H1 (cell line): ENCODE measurements at regions not wholly inside any gene's neighbourhood (a gene's known extent, or its start where the extent isn't known, plus 50 kb on each side); places are given as distances from the start of the nearest gene placed in this dataset.

Source experiments
- JUND ChIP-seq: IDR thresholded peaks from 2 replicates; pipeline ENCODE4 v1.6.1; 2011; ENCODE audit warnings: mild to moderate bottlenecking, improper control_type of control experiment, low read length
- NANOG ChIP-seq: IDR thresholded peaks from 2 replicates; pipeline ENCODE4 v1.6.1; 2011; ENCODE audit warnings: low read length, low read depth, mild to moderate bottlenecking, inconsistent platforms; ENCODE audit not compliant: insufficient read depth, poor library complexity, severe bottlenecking
- POLR2A ChIP-seq, 2 experiments: IDR thresholded peaks; 1 replicate in 1 of 2; 2 replicates in 1 of 2; pipeline ENCODE4 v1.6.1; 2011; ENCODE audit warnings: low read depth in 2 of 2, low read length in 2 of 2, mild to moderate bottlenecking in 2 of 2; ENCODE audit errors: control extremely low read depth in 1 of 2
- TF ChIP-seq, protein P1 (sequence below): fragments of 300-600 bp; sonication (generic); IDR thresholded peaks from 2 replicates; pipeline ENCODE4 v1.7.1; 2012; ENCODE audit warnings: low read length, moderate library complexity, mild to moderate bottlenecking, inconsistent platforms; ENCODE audit not compliant: insufficient replicate concordance

DNA sequence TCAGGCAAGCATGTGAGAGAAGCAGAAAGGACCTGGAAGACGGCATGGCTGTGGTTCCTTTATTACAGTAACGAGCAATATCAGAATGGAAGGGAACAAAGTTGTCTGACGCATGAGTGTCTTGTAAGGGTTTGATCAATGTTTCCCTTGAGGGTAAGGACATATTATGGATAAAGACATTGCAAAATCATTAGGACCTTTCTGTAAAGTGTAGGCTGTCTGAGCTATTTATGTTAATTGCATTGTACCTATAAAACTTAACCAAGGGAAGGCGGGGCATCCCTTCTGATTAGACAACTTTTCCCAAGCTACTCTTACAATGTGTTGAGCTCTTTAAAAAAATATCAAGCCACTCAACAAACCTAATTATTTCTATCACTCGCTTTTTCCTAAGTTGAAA, 112.2 kb upstream of the JADE1 start (continued):
- no peak for TF ChIP-seq NANOG
- TF ChIP-seq, protein P1, sequence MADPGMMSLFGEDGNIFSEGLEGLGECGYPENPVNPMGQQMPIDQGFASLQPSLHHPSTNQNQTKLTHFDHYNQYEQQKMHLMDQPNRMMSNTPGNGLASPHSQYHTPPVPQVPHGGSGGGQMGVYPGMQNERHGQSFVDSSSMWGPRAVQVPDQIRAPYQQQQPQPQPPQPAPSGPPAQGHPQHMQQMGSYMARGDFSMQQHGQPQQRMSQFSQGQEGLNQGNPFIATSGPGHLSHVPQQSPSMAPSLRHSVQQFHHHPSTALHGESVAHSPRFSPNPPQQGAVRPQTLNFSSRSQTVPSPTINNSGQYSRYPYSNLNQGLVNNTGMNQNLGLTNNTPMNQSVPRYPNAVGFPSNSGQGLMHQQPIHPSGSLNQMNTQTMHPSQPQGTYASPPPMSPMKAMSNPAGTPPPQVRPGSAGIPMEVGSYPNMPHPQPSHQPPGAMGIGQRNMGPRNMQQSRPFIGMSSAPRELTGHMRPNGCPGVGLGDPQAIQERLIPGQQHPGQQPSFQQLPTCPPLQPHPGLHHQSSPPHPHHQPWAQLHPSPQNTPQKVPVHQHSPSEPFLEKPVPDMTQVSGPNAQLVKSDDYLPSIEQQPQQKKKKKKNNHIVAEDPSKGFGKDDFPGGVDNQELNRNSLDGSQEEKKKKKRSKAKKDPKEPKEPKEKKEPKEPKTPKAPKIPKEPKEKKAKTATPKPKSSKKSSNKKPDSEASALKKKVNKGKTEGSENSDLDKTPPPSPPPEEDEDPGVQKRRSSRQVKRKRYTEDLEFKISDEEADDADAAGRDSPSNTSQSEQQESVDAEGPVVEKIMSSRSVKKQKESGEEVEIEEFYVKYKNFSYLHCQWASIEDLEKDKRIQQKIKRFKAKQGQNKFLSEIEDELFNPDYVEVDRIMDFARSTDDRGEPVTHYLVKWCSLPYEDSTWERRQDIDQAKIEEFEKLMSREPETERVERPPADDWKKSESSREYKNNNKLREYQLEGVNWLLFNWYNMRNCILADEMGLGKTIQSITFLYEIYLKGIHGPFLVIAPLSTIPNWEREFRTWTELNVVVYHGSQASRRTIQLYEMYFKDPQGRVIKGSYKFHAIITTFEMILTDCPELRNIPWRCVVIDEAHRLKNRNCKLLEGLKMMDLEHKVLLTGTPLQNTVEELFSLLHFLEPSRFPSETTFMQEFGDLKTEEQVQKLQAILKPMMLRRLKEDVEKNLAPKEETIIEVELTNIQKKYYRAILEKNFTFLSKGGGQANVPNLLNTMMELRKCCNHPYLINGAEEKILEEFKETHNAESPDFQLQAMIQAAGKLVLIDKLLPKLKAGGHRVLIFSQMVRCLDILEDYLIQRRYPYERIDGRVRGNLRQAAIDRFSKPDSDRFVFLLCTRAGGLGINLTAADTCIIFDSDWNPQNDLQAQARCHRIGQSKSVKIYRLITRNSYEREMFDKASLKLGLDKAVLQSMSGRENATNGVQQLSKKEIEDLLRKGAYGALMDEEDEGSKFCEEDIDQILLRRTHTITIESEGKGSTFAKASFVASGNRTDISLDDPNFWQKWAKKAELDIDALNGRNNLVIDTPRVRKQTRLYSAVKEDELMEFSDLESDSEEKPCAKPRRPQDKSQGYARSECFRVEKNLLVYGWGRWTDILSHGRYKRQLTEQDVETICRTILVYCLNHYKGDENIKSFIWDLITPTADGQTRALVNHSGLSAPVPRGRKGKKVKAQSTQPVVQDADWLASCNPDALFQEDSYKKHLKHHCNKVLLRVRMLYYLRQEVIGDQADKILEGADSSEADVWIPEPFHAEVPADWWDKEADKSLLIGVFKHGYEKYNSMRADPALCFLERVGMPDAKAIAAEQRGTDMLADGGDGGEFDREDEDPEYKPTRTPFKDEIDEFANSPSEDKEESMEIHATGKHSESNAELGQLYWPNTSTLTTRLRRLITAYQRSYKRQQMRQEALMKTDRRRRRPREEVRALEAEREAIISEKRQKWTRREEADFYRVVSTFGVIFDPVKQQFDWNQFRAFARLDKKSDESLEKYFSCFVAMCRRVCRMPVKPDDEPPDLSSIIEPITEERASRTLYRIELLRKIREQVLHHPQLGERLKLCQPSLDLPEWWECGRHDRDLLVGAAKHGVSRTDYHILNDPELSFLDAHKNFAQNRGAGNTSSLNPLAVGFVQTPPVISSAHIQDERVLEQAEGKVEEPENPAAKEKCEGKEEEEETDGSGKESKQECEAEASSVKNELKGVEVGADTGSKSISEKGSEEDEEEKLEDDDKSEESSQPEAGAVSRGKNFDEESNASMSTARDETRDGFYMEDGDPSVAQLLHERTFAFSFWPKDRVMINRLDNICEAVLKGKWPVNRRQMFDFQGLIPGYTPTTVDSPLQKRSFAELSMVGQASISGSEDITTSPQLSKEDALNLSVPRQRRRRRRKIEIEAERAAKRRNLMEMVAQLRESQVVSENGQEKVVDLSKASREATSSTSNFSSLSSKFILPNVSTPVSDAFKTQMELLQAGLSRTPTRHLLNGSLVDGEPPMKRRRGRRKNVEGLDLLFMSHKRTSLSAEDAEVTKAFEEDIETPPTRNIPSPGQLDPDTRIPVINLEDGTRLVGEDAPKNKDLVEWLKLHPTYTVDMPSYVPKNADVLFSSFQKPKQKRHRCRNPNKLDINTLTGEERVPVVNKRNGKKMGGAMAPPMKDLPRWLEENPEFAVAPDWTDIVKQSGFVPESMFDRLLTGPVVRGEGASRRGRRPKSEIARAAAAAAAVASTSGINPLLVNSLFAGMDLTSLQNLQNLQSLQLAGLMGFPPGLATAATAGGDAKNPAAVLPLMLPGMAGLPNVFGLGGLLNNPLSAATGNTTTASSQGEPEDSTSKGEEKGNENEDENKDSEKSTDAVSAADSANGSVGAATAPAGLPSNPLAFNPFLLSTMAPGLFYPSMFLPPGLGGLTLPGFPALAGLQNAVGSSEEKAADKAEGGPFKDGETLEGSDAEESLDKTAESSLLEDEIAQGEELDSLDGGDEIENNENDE: no peak
- TF ChIP-seq JUND: no peak
- no peak for TF ChIP-seq POLR2A (IDR thresholded peaks at IDR 0.05; ENCODE audit: control extremely low read depth in 1 of 2, low read depth in 2 of 2, low read length in 2 of 2)
